ENCODE measurements at regions not wholly inside any gene's neighbourhood (a gene's known extent, or its start where the extent isn't known, plus 50 kb on each side); places are given as distances from the start of the nearest gene placed in this dataset.
A peak's percentile ranks its signal among the peaks of the same experiment; 100 is the strongest.
"Not testable (repeated sequence)": the region's sequence is repeated elsewhere in the genome, so short reads cannot be mapped to it uniquely, and the experiment has no call there.

GRCh38 chr15:77926789-77927188, 150.7 kb downstream of the TBC1D2B start:
- DNase-seq (ENCODE audit: low read depth in 1 of 2, low spot score in 2 of 2); H3K27me3 ChIP-seq (replicated peaks in 1 of 4; ENCODE audit: control insufficient read depth in 3 of 4, extremely low read depth in 1 of 4, insufficient read depth in 3 of 4, low read length in 3 of 4); H3K23ac ChIP-seq (ENCODE audit: insufficient read length); FAIRE-seq; H3K79me2 ChIP-seq (ENCODE audit: control insufficient read depth in 1 of 2, insufficient read depth in 2 of 2, low read length in 2 of 2); H3K14ac ChIP-seq (ENCODE audit: insufficient read length); H2AK5ac ChIP-seq (ENCODE audit: low read depth, low read length); H3K18ac ChIP-seq (ENCODE audit: extremely low read depth, low read length); H2BK5ac ChIP-seq (ENCODE audit: low read depth, low read length); H2BK20ac ChIP-seq (ENCODE audit: low read length); H3K27ac ChIP-seq (ENCODE audit: low read depth, low read length); H4K8ac ChIP-seq (ENCODE audit: extremely low read depth, insufficient read depth, low read length); H3K4me3 ChIP-seq (ENCODE audit: extremely low read depth in 1 of 4, insufficient read depth in 2 of 4, low read depth in 3 of 4, low read length in 4 of 4); H3K23me2 ChIP-seq (ENCODE audit: low read depth, low read length); H2BK12ac ChIP-seq (ENCODE audit: low read depth, low read length); H3K4me2 ChIP-seq (ENCODE audit: insufficient read depth in 1 of 2, low read depth in 2 of 2, low read length in 2 of 2); POLR2A ChIA-PET (ENCODE audit: partially characterized antibody); H4K5ac ChIP-seq (ENCODE audit: insufficient read length, low read depth, low read length); H4K91ac ChIP-seq (replicated peaks; ENCODE audit: insufficient read length, low read length); H2AFZ ChIP-seq (ENCODE audit: low read length); H2BK15ac ChIP-seq (ENCODE audit: low read length); H3K9me3 ChIP-seq (ENCODE audit: insufficient read depth in 2 of 2, low read depth in 1 of 2, low read length in 1 of 2); H4K20me1 ChIP-seq (replicated peaks in 1 of 2; ENCODE audit: control insufficient read depth in 1 of 2, insufficient read depth in 2 of 2, low read length in 2 of 2); H3K36me3 ChIP-seq (ENCODE audit: control insufficient read depth in 2 of 4, insufficient read depth in 4 of 4, low read length in 3 of 4); H2BK120ac ChIP-seq (replicated peaks; ENCODE audit: low read depth, low read length); H3K9ac ChIP-seq (replicated peaks in 1 of 4; ENCODE audit: extremely low read depth in 1 of 4, low read depth in 3 of 4, low read length in 3 of 4); H3K4me1 ChIP-seq (replicated peaks in 1 of 4; ENCODE audit: control insufficient read depth in 3 of 4, insufficient read depth in 4 of 4, low read length in 3 of 4); H3K79me1 ChIP-seq (ENCODE audit: low read depth, low read length); H3K56ac ChIP-seq (replicated peaks; ENCODE audit: insufficient read length, low read depth, low read length); H3K4ac ChIP-seq (replicated peaks; ENCODE audit: insufficient read length, low read depth, low read length): not testable (repeated sequence)
- CTCF ChIA-PET (ENCODE audit: partially characterized antibody), result interaction anchor here (0.8 to 1.5 kb wide), 2 partner anchors 16 to 17 kb away, joined by 3 to 6 read pairs; no protein-coding TSS in a partner anchor
- 86% methylated on average over 10 of the region's 11 CpGs; no CpG with 5 or more reads in 1 of the 2 experiments for WGBS, 2 experiments (ENCODE audit: extremely low coverage in 1 of 2, insufficient coverage in 1 of 2, insufficient read length in 1 of 2, insufficient replicate concordance in 2 of 2, low coverage in 1 of 2, low lambda C conversion rate in 2 of 2, missing lambda C conversion rate in 1 of 2)
- TF ChIP-seq TAF1 (IDR thresholded peaks at IDR 0.05; ENCODE audit: low read depth, low read length), result peak; percentile 50; the same call in 1 of the 2 replicates

GRCh38 chr15:77926296-77926695, 151.2 kb downstream of the TBC1D2B start:
- H3K79me1 ChIP-seq (ENCODE audit: low read depth, low read length); H3K56ac ChIP-seq (replicated peaks; ENCODE audit: insufficient read length, low read depth, low read length); H2BK12ac ChIP-seq (ENCODE audit: low read depth, low read length); H3K14ac ChIP-seq (ENCODE audit: insufficient read length); H2BK5ac ChIP-seq (ENCODE audit: low read depth, low read length); H3K36me3 ChIP-seq (ENCODE audit: control insufficient read depth in 2 of 4, insufficient read depth in 4 of 4, low read length in 3 of 4); H3K23ac ChIP-seq (ENCODE audit: insufficient read length); H3K18ac ChIP-seq (ENCODE audit: extremely low read depth, low read length); H4K91ac ChIP-seq (replicated peaks; ENCODE audit: insufficient read length, low read length); H3K4me3 ChIP-seq (ENCODE audit: extremely low read depth in 1 of 4, insufficient read depth in 2 of 4, low read depth in 3 of 4, low read length in 4 of 4); H2BK20ac ChIP-seq (ENCODE audit: low read length); H3K27me3 ChIP-seq (replicated peaks in 1 of 4; ENCODE audit: control insufficient read depth in 3 of 4, extremely low read depth in 1 of 4, insufficient read depth in 3 of 4, low read length in 3 of 4); H4K5ac ChIP-seq (ENCODE audit: insufficient read length, low read depth, low read length); H3K4me2 ChIP-seq (ENCODE audit: insufficient read depth in 1 of 2, low read depth in 2 of 2, low read length in 2 of 2); H2BK120ac ChIP-seq (replicated peaks; ENCODE audit: low read depth, low read length); POLR2A ChIA-PET (ENCODE audit: partially characterized antibody); H2AFZ ChIP-seq (ENCODE audit: low read length); H3K79me2 ChIP-seq (ENCODE audit: control insufficient read depth in 1 of 2, insufficient read depth in 2 of 2, low read length in 2 of 2); H2BK15ac ChIP-seq (ENCODE audit: low read length); H3K23me2 ChIP-seq (ENCODE audit: low read depth, low read length); H3K4ac ChIP-seq (replicated peaks; ENCODE audit: insufficient read length, low read depth, low read length); DNase-seq (ENCODE audit: low read depth in 1 of 2, low spot score in 2 of 2); H4K20me1 ChIP-seq (replicated peaks in 1 of 2; ENCODE audit: control insufficient read depth in 1 of 2, insufficient read depth in 2 of 2, low read length in 2 of 2); H3K9ac ChIP-seq (replicated peaks in 1 of 4; ENCODE audit: extremely low read depth in 1 of 4, low read depth in 3 of 4, low read length in 3 of 4); H3K27ac ChIP-seq (ENCODE audit: low read depth, low read length); H3K4me1 ChIP-seq (replicated peaks in 1 of 4; ENCODE audit: control insufficient read depth in 3 of 4, insufficient read depth in 4 of 4, low read length in 3 of 4); FAIRE-seq; H3K9me3 ChIP-seq (ENCODE audit: insufficient read depth in 2 of 2, low read depth in 1 of 2, low read length in 1 of 2); H4K8ac ChIP-seq (ENCODE audit: extremely low read depth, insufficient read depth, low read length); H2AK5ac ChIP-seq (ENCODE audit: low read depth, low read length): not testable (repeated sequence)
- CTCF ChIA-PET (ENCODE audit: partially characterized antibody), result interaction anchor here (1.5 kb wide), 1 partner anchor 16 kb away, joined by 6 read pairs; no protein-coding TSS in a partner anchor
- 90% methylated on average over 3 of the region's 10 CpGs; no CpG with 5 or more reads in 1 of the 2 experiments for WGBS, 2 experiments (ENCODE audit: extremely low coverage in 1 of 2, insufficient coverage in 1 of 2, insufficient read length in 1 of 2, insufficient replicate concordance in 2 of 2, low coverage in 1 of 2, low lambda C conversion rate in 2 of 2, missing lambda C conversion rate in 1 of 2)

Data from H1 (cell line).